Tibial nerve (tissue), 4 donors: ENCODE measurements at regions not wholly inside any gene's neighbourhood (a gene's known extent, or its start where the extent isn't known, plus 50 kb on each side); places are given as distances from the start of the nearest gene placed in this dataset.

Experiments used
- DNase-seq, 2 donors: peaks; one replicate each; pipeline ENCODE4 v3.0.0-alpha.2; 2019; ENCODE audit warnings: low spot score in 2 of 2
- H3K27ac ChIP-seq, 4 donors: fragments of 200-600 bp; sonication (generic) in 3 of 4; one replicate each; pipeline ENCODE4 v1.5.1; 2017 to 2019; ENCODE audit warnings: mild to moderate bottlenecking in 1 of 4
- H3K27me3 ChIP-seq, 2 donors: fragments of 200-600 bp; sonication (generic) in 1 of 2; one replicate each; pipeline versions ENCODE4 v1.5.1 to v1.6.0; 2017 to 2019
- H3K36me3 ChIP-seq, 3 donors: fragments of 200-600 bp; sonication (generic); one replicate each; pipeline ENCODE4 v1.5.1; 2018 to 2019
- H3K4me1 ChIP-seq, 4 donors: fragments of 200-600 bp; sonication (generic) in 3 of 4; one replicate each; pipeline ENCODE4 v1.5.1; 2017 to 2019
- H3K4me3 ChIP-seq, 4 donors: fragments of 200-600 bp; sonication (generic) in 3 of 4; one replicate each; pipeline ENCODE4 v1.5.1; 2017 to 2019; ENCODE audit warnings: mild to moderate bottlenecking in 1 of 4, moderate library complexity in 1 of 4
- H3K9me3 ChIP-seq, 4 donors: fragments of 200-600 bp; sonication (generic) in 3 of 4; one replicate each; pipeline ENCODE4 v1.5.1; 2017 to 2019
- CTCF ChIP-seq, 5 experiments: fragments of 200-600 bp in 3 of 5; fragments of 450-650 bp in 2 of 5; sonication (generic) in 3 of 5; IDR thresholded peaks; one replicate each; pipeline ENCODE4 v1.5.1; 2016 to 2019; ENCODE audit warnings: antibody characterized with exemption in 5 of 5, mild to moderate bottlenecking in 3 of 5, moderate library complexity in 2 of 5
- EP300 ChIP-seq, 2 donors: sonication (generic); formaldehyde crosslinking; IDR thresholded peaks; one replicate each; pipeline ENCODE4 v1.6.1; 2017; ENCODE audit warnings: antibody characterized with exemption in 2 of 2, mild to moderate bottlenecking in 1 of 2
- POLR2A ChIP-seq, 2 donors: fragments of 450-650 bp; IDR thresholded peaks; one replicate each; pipeline ENCODE4 v1.6.1; 2017; ENCODE audit warnings: antibody characterized with exemption in 2 of 2, mild to moderate bottlenecking in 2 of 2, moderate library complexity in 2 of 2
- WGBS, 2 donors: methylation state at CpG; one replicate each; pipeline ENCODE4 v1.1.5; 2018; 5-methylcytosine and 5-hydroxymethylcytosine counted together

- no peaks in the 10 kb centered on the region for H3K4me1 ChIP-seq
- no peak overlapping the region for H3K4me3 ChIP-seq
- H3K27ac ChIP-seq: no peak overlapping the region
- no peaks in the 10 kb centered on the region for H3K36me3 ChIP-seq
- H3K27me3 ChIP-seq: no peaks in the 10 kb centered on the region
- 55 to 56% methylated on average over 7 of the region's 7 CpGs for WGBS, 2 donors
- peaks cover 0 to 3% (median 0%) of the 10 kb centered on the region in 4 donors for H3K9me3 ChIP-seq
- DNase-seq: no peak
- TF ChIP-seq POLR2A (IDR thresholded peaks at IDR 0.05) (no peak), CTCF (IDR thresholded peaks at IDR 0.05) (peak in 3 of 5 experiments; percentile 31 to 37 (median 36)), EP300 (IDR thresholded peaks at IDR 0.05) (no peak)
These were observed 75.2 kb upstream of the SMARCA2 start for GRCh38 chr9:1939926-1940368.

DNA sequence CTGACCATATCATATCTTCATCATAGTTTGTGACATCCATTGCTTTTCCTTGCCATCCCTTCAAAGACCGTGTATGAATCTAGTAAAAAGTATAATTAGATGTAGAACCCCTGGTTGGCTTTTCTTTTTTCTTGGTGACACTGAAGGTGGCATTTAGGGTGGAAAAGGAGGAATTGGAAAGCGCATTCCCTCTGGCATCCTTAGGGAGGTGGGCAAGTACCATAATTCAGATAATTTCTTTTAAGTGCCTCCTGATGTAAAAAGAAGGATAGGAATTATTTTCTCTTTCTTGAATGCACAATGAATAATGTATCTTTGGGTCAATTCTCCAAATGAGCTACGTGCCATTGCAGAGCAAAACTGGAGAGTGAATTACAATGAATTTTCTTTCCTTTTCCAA lies 73.2 kb upstream of the SMARCA2 start:
- no peak for DNase-seq
- H3K27me3 ChIP-seq: no peaks in the 10 kb centered on the region
- peak in 2 of 5 experiments; percentile 6 to 17 for TF ChIP-seq CTCF (IDR thresholded peaks at IDR 0.05)
- no peak for TF ChIP-seq EP300 (IDR thresholded peaks at IDR 0.05)
- no peaks in the 10 kb centered on the region for H3K4me1 ChIP-seq
- no peaks in the 10 kb centered on the region for H3K36me3 ChIP-seq
- 71 to 78% methylated on average over 3 of the region's 3 CpGs for WGBS, 2 donors
- H3K27ac ChIP-seq: no peak overlapping the region
- H3K4me3 ChIP-seq: no peak overlapping the region
- peaks cover 0 to 3% (median 0%) of the 10 kb centered on the region in 4 donors for H3K9me3 ChIP-seq

- Histone ChIP-seq H3K36me3 (no peaks in the 10 kb centered on the region), H3K4me3 (no peak overlapping the region), H3K27ac (no peak overlapping the region)
These were observed 68.4 kb upstream of the SMARCA2 start for GRCh38 chr9:1946526-1947283.

DNA sequence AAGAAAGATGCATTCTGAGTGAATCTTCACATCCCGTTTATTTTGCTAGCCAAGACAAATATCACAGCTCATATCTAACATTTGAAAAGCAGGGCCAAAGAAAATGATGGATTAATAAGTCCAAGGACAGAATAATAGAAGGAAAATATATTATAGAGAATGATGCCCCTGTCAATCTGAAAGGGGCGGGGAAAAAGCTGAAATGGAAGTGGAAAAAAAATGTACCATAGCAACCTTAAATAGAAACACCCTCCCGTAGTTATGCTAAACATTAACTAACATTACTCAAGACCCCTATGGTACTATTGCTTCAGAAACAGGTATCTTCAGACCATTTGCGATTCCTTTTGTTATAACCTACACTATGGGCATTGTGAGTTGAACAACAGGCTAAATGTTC lies 67.7 kb upstream of the SMARCA2 start:
- H3K4me1 ChIP-seq: no peaks in the 10 kb centered on the region
- H3K4me3 ChIP-seq: no peak overlapping the region
- H3K36me3 ChIP-seq: no peaks in the 10 kb centered on the region
- TF ChIP-seq EP300 (IDR thresholded peaks at IDR 0.05) (no peak), CTCF (IDR thresholded peaks at IDR 0.05) (no peak), POLR2A (IDR thresholded peaks at IDR 0.05) (no peak)
- 59 to 63% methylated on average over 4 of the region's 4 CpGs for WGBS, 2 donors
- H3K9me3 ChIP-seq: peaks cover 0 to 3% (median 0%) of the 10 kb centered on the region in 4 donors
- no peaks in the 10 kb centered on the region for H3K27me3 ChIP-seq
- DNase-seq: no peak
- no peak overlapping the region for H3K27ac ChIP-seq

More at GRCh38 chr9:1946526-1947283, 68.4 kb upstream of the SMARCA2 start:
- H3K27me3 ChIP-seq: no peaks in the 10 kb centered on the region
- no peak for TF ChIP-seq POLR2A (IDR thresholded peaks at IDR 0.05)
- no peak for TF ChIP-seq CTCF (IDR thresholded peaks at IDR 0.05)
- TF ChIP-seq EP300 (IDR thresholded peaks at IDR 0.05): no peak
- no peaks in the 10 kb centered on the region for H3K4me1 ChIP-seq
- H3K9me3 ChIP-seq: peaks cover 0 to 3% (median 0%) of the 10 kb centered on the region in 4 donors
- no peak for DNase-seq
- 38 to 46% methylated on average over 7 of the region's 7 CpGs for WGBS, 2 donors

GRCh38 chr9:1948541-1948940 lies 66.6 kb upstream of the SMARCA2 start:
- 95 to 97% methylated on average over 4 of the region's 4 CpGs for WGBS, 2 donors
- TF ChIP-seq CTCF (IDR thresholded peaks at IDR 0.05) (no peak), POLR2A (IDR thresholded peaks at IDR 0.05) (no peak), EP300 (IDR thresholded peaks at IDR 0.05) (no peak)

More at GRCh38 chr9:1948541-1948940, 66.6 kb upstream of the SMARCA2 start:
- no peak overlapping the region for H3K27ac ChIP-seq
- no peak overlapping the region for H3K4me3 ChIP-seq
- H3K4me1 ChIP-seq: no peaks in the 10 kb centered on the region
- H3K9me3 ChIP-seq: peaks cover 0 to 3% (median 0%) of the 10 kb centered on the region in 4 donors
- no peaks in the 10 kb centered on the region for H3K36me3 ChIP-seq
- H3K27me3 ChIP-seq: no peaks in the 10 kb centered on the region
- DNase-seq: no peak
